ENCODE measurements at regions not wholly inside any gene's neighbourhood (a gene's known extent, or its start where the extent isn't known, plus 50 kb on each side); places are given as distances from the start of the nearest gene placed in this dataset.

GRCh38 chr5:163825661-163826060 lies 320.2 kb downstream of the MAT2B start:
- ATAC-seq (no peak), DNase-seq (no peak)
- peaks cover 0 to 8% (median 0%) of the 10 kb centered on the region in 3 donors for H3K9me3 ChIP-seq
- no peak overlapping the region for H3K27ac ChIP-seq
- intact Hi-C loops (cut with DNase I): no loop called here
- no peak overlapping the region for H3K4me3 ChIP-seq
- TF ChIP-seq CTCF (IDR thresholded peaks at IDR 0.05): no peak
- no peak for TF ChIP-seq POLR2A (IDR thresholded peaks at IDR 0.05)
- no peaks in the 10 kb centered on the region for H3K36me3 ChIP-seq (replicated peaks in 1 of 2; ENCODE audit: insufficient read depth in 1 of 2, low read depth in 2 of 2)
- no peaks in the 10 kb centered on the region for H3K4me1 ChIP-seq
- 38 to 41% methylated on average over 1 of the region's 1 CpG for WGBS, 2 donors
- no peaks in the 10 kb centered on the region for H3K27me3 ChIP-seq

- ATAC-seq: no peak
- WGBS, 2 donors: 76 to 85% methylated on average over 3 of the region's 3 CpGs
- DNase-seq: no peak
- Histone ChIP-seq H3K4me3 (no peak overlapping the region), H3K9me3 (peaks cover 0 to 8% (median 0%) of the 10 kb centered on the region in 3 donors), H3K36me3 (replicated peaks in 1 of 2; ENCODE audit: insufficient read depth in 1 of 2, low read depth in 2 of 2) (no peaks in the 10 kb centered on the region), H3K27ac (no peak overlapping the region), H3K27me3 (no peaks in the 10 kb centered on the region), H3K4me1 (no peaks in the 10 kb centered on the region)
- intact Hi-C loops (cut with DNase I): no loop called here
- TF ChIP-seq POLR2A (IDR thresholded peaks at IDR 0.05) (no peak), CTCF (IDR thresholded peaks at IDR 0.05) (no peak)
Measured at GRCh38 chr5:163826201-163826600, 320.8 kb downstream of the MAT2B start.

GRCh38 chr5:163832155-163832554 lies 326.7 kb downstream of the MAT2B start:
- TF ChIP-seq POLR2A (IDR thresholded peaks at IDR 0.05): no peak
- no peak for TF ChIP-seq CTCF (IDR thresholded peaks at IDR 0.05)
- intact Hi-C loops (cut with DNase I): no loop called here
- no peaks in the 10 kb centered on the region for H3K27me3 ChIP-seq
- WGBS, 2 donors: 58 to 69% methylated on average over 4 of the region's 4 CpGs
- no peaks in the 10 kb centered on the region for H3K9me3 ChIP-seq
- H3K27ac ChIP-seq: no peak overlapping the region
- no peaks in the 10 kb centered on the region for H3K36me3 ChIP-seq (replicated peaks in 1 of 2; ENCODE audit: insufficient read depth in 1 of 2, low read depth in 2 of 2)
- DNase-seq (no peak), ATAC-seq (no peak)
- H3K4me3 ChIP-seq: no peak overlapping the region
- H3K4me1 ChIP-seq: no peaks in the 10 kb centered on the region

- H3K4me1 ChIP-seq: no peaks in the 10 kb centered on the region
- TF ChIP-seq CTCF (IDR thresholded peaks at IDR 0.05): no peak
- no peak for TF ChIP-seq POLR2A (IDR thresholded peaks at IDR 0.05)
- intact Hi-C loops (cut with DNase I): no loop called here
Measured at GRCh38 chr5:163838738-163839137, 333.3 kb downstream of the MAT2B start.

GRCh38 chr5:163846512-163846911 lies 341.1 kb downstream of the MAT2B start:
- no peak for TF ChIP-seq CTCF (IDR thresholded peaks at IDR 0.05)
- no peak for TF ChIP-seq POLR2A (IDR thresholded peaks at IDR 0.05)
- Histone ChIP-seq H3K27ac (no peak overlapping the region), H3K27me3 (no peaks in the 10 kb centered on the region), H3K4me1 (no peaks in the 10 kb centered on the region), H3K4me3 (no peak overlapping the region), H3K36me3 (replicated peaks in 1 of 2; ENCODE audit: insufficient read depth in 1 of 2, low read depth in 2 of 2) (no peaks in the 10 kb centered on the region), H3K9me3 (peaks cover 0 to 9% (median 0%) of the 10 kb centered on the region in 3 donors)
- WGBS, 2 donors: 6 to 12% methylated on average over 1 of the region's 1 CpG
- DNase-seq (no peak), ATAC-seq (no peak)
- intact Hi-C loops (cut with DNase I): no loop called here

More at GRCh38 chr5:163838738-163839137, 333.3 kb downstream of the MAT2B start:
- WGBS, 2 donors: 22 to 65% methylated on average over 1 of the region's 1 CpG
- no peak for DNase-seq
- no peak for ATAC-seq
- H3K36me3 ChIP-seq (replicated peaks in 1 of 2; ENCODE audit: insufficient read depth in 1 of 2, low read depth in 2 of 2): no peaks in the 10 kb centered on the region
- no peaks in the 10 kb centered on the region for H3K27me3 ChIP-seq
- H3K4me3 ChIP-seq: no peak overlapping the region
- no peak overlapping the region for H3K27ac ChIP-seq
- H3K9me3 ChIP-seq: no peaks in the 10 kb centered on the region
